Heart left ventricle (tissue), 13 donors: ENCODE measurements at regions not wholly inside any gene's neighbourhood (a gene's known extent, or its start where the extent isn't known, plus 50 kb on each side); places are given as distances from the start of the nearest gene placed in this dataset.

Experiments
- POLR2A ChIP-seq, 2 donors: fragments of 450-650 bp; IDR thresholded peaks; one replicate each; pipeline ENCODE4 v1.6.1; 2017; ENCODE audit warnings: antibody characterized with exemption in 2 of 2, mild to moderate bottlenecking in 2 of 2, moderate library complexity in 2 of 2
- TF ChIP-seq, protein P1 (sequence below), 12 donors: fragments of 200-600 bp; sonication (generic) in 4 of 12; IDR thresholded peaks; one replicate each; pipeline versions ENCODE4 v1.5.0 to v1.8.0; 2018 to 2022; ENCODE audit warnings: antibody characterized with exemption in 12 of 12, mild to moderate bottlenecking in 5 of 12
- donor health status: ischemic (EF 13 %, LVEDD 7.1; RV severe dilation, severe dysfunction).
- donor health status: DM: no; HTN: yes; CAD: no.
- donor health status: DM: no; HTN: no; CAD: no.
- donor health status: ischemic (EF 25% LVEDD 6.9; RV normal size, moderate dysfunction).
- donor health status: ischemic (EF 25% LVEDD 5.7; RV mildly dilated, moderate dysfunction).
- donor health status: ischemic (EF 35%, LVEDD 5.7; RV mildly dilated, moderate dysfunction).
- donor health status: nonischemic (EF 11% LVEDD 7.7; RV severe dilation, severe dysfunction).
- donor health status: DM: yes; HTN: yes; CAD: no.
- donor health status: PGD.
- donor health status: ischemic (EF 29% LVEDD 5.4; RV normal size, mild dysfunction).
- donor health status: nonischemic (EF 23%, LVEDD 6.1; RV moderate dilation, normal function).

- TF ChIP-seq, protein P1, sequence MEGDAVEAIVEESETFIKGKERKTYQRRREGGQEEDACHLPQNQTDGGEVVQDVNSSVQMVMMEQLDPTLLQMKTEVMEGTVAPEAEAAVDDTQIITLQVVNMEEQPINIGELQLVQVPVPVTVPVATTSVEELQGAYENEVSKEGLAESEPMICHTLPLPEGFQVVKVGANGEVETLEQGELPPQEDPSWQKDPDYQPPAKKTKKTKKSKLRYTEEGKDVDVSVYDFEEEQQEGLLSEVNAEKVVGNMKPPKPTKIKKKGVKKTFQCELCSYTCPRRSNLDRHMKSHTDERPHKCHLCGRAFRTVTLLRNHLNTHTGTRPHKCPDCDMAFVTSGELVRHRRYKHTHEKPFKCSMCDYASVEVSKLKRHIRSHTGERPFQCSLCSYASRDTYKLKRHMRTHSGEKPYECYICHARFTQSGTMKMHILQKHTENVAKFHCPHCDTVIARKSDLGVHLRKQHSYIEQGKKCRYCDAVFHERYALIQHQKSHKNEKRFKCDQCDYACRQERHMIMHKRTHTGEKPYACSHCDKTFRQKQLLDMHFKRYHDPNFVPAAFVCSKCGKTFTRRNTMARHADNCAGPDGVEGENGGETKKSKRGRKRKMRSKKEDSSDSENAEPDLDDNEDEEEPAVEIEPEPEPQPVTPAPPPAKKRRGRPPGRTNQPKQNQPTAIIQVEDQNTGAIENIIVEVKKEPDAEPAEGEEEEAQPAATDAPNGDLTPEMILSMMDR (IDR thresholded peaks at IDR 0.05), result no peak
- no peak for TF ChIP-seq POLR2A (IDR thresholded peaks at IDR 0.05)
These were observed 239.7 kb upstream of the ZNF507 start for GRCh38 chr19:32105527-32106310.
